ENCODE measurements at regions not wholly inside any gene's neighbourhood (a gene's known extent, or its start where the extent isn't known, plus 50 kb on each side); places are given as distances from the start of the nearest gene placed in this dataset.
"Not testable (repeated sequence)": the region's sequence is repeated elsewhere in the genome, so short reads cannot be mapped to it uniquely, and the experiment has no call there.

DNA sequence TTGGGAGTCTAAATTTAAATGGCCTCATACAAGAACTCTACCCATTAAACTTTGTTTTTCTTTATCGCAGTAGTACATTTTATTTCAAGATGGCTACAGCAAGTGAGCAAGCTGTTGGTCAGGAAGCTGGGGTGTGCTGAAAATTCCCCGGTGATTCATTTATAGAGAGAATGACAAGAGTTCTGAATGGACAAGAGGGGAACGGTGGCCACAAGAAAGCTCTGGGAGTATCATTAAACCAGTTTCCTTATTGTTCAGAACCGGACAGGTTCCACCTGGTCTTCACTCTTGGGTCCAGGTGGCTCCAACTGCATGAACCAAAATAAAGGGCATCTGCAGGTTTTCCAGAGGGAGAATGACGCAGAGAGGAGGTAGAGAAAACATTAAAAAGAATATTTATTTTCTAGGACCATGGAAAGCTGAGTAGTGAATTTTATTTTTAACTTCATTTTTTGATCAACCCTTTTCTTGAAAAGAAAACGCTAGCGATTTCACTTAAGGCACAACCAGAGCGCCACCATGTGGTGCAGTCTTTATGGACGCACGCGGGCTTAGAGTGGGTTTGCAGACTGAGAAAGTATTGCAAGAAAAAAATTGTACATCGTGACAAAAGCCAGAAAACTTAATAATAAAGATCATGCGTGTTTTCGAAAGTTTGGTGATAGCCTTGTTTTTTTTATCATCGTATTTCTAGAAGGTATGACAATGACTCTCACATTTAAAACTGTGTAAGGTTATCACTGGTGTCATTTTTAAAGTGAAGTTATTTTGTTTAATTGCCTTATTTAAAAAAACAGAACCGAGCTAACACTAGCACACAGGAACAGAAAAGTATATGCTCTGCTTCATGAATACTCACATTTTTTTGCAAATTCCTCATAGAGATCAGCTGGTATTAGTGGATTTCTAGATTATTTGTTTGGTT, 97.9 kb upstream of the NOL4 start:
- DNase-seq = no peak
- Mint-ChIP-seq H3K9me3 (peaks cover 5% of the 10 kb centered on the region), H3K4me3 (no peak overlapping the region), H3K27ac (no peak overlapping the region), H3K4me1 (no peaks in the 10 kb centered on the region), H3K36me3 (ENCODE audit: low read depth) (no peaks in the 10 kb centered on the region), H3K27me3 (no peaks in the 10 kb centered on the region)
- POLR2A ChIA-PET = no interaction called here
- CTCF ChIA-PET = no interaction called here

GRCh38 chr18:34329840-34330239, 105.1 kb upstream of the NOL4 start:
- no peak for DNase-seq
- Mint-ChIP-seq H3K27me3 (no peaks in the 10 kb centered on the region), H3K9me3 (peaks cover 16% of the 10 kb centered on the region), H3K4me3 (no peak overlapping the region), H3K36me3 (ENCODE audit: low read depth) (no peaks in the 10 kb centered on the region), H3K27ac (no peak overlapping the region), H3K4me1 (no peaks in the 10 kb centered on the region)
- ChIA-PET CTCF (no interaction called here), POLR2A (no interaction called here)

- ChIA-PET POLR2A (no interaction called here), CTCF (no interaction called here)
- no peak for DNase-seq
- no peaks in the 10 kb centered on the region for H3K36me3 Mint-ChIP-seq (ENCODE audit: low read depth)
- peaks cover 16% of the 10 kb centered on the region for H3K9me3 Mint-ChIP-seq
- no peak overlapping the region for H3K27ac Mint-ChIP-seq
- no peaks in the 10 kb centered on the region for H3K4me1 Mint-ChIP-seq
- no peaks in the 10 kb centered on the region for H3K27me3 Mint-ChIP-seq
- no peak overlapping the region for H3K4me3 Mint-ChIP-seq
Observed at GRCh38 chr18:34330308-34330707, 105.6 kb upstream of the NOL4 start.

GRCh38 chr18:34330907-34331306, 106.2 kb upstream of the NOL4 start:
- H3K27ac Mint-ChIP-seq; H3K27me3 Mint-ChIP-seq; H3K4me3 Mint-ChIP-seq; DNase-seq; H3K36me3 Mint-ChIP-seq (ENCODE audit: low read depth); H3K4me1 Mint-ChIP-seq; CTCF ChIA-PET; POLR2A ChIA-PET: not testable (repeated sequence)
- H3K9me3 Mint-ChIP-seq = peaks cover 16% of the 10 kb centered on the region

DNA sequence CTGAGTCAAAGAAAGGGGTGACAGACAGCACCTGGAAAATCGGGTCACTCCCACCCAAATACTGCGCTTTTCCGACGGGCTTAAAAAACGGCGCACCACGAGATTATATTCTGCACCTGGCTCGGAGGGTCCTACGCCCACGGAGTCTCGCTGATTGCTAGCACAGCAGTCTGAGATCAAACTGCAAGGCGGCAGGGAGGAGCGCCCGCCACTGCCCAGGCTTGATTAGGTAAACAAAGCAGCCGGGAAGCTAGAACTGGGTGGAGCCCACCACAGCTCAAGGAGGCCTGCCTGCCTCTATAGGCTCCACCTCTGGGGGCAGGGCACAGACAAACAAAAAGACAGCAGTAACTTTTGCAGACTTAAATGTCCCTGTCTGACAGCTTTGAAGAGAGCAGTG, 106.6 kb upstream of the NOL4 start:
- H3K4me3 Mint-ChIP-seq; CTCF ChIA-PET; H3K27me3 Mint-ChIP-seq; H3K36me3 Mint-ChIP-seq (ENCODE audit: low read depth); POLR2A ChIA-PET; H3K27ac Mint-ChIP-seq; DNase-seq; H3K4me1 Mint-ChIP-seq: not testable (repeated sequence)
- H3K9me3 Mint-ChIP-seq = peaks cover 16% of the 10 kb centered on the region

- Mint-ChIP-seq H3K4me3 (no peak overlapping the region), H3K27ac (no peak overlapping the region)
- POLR2A ChIA-PET = no interaction called here
Observed at GRCh38 chr18:34339155-34339554, 114.4 kb upstream of the NOL4 start.

DNA sequence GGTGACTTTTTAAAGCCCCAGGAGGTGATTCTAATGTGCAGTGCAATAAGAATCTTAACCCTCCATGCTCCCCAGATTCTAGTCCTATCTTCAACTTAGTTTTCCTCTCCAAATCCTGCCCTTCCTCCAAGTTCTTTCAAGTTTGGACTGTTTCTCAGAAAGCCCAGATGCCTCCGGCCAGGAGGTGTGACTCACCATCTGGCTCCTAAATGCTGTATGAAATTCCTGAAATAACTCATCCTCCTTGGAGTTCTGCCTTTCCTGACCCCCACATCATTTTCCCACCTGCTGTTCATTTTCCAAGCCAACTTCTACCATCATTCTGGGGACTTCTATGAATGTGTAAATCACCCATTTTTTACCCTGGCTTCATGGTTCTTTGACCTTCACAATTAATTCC, 118.2 kb upstream of the NOL4 start:
- no peak for DNase-seq
- Mint-ChIP-seq H3K36me3 (ENCODE audit: low read depth) (no peaks in the 10 kb centered on the region), H3K27ac (no peak overlapping the region), H3K4me1 (no peaks in the 10 kb centered on the region), H3K9me3 (no peaks in the 10 kb centered on the region), H3K4me3 (no peak overlapping the region), H3K27me3 (no peaks in the 10 kb centered on the region)
- POLR2A ChIA-PET = no interaction called here
- CTCF ChIA-PET = no interaction called here

More at GRCh38 chr18:34339155-34339554, 114.4 kb upstream of the NOL4 start:
- no peaks in the 10 kb centered on the region for H3K36me3 Mint-ChIP-seq (ENCODE audit: low read depth)
- H3K27me3 Mint-ChIP-seq = no peaks in the 10 kb centered on the region
- no peaks in the 10 kb centered on the region for H3K9me3 Mint-ChIP-seq
- no peak for DNase-seq
- CTCF ChIA-PET = no interaction called here
- H3K4me1 Mint-ChIP-seq = no peaks in the 10 kb centered on the region

GRCh38 chr18:34345738-34346137, 121.0 kb upstream of the NOL4 start:
- CTCF ChIA-PET = no interaction called here
- Mint-ChIP-seq H3K4me1 (no peaks in the 10 kb centered on the region), H3K27ac (no peak overlapping the region), H3K27me3 (no peaks in the 10 kb centered on the region), H3K9me3 (no peaks in the 10 kb centered on the region), H3K4me3 (no peak overlapping the region), H3K36me3 (ENCODE audit: low read depth) (no peaks in the 10 kb centered on the region)
- POLR2A ChIA-PET = no interaction called here
- DNase-seq = no peak

DNA sequence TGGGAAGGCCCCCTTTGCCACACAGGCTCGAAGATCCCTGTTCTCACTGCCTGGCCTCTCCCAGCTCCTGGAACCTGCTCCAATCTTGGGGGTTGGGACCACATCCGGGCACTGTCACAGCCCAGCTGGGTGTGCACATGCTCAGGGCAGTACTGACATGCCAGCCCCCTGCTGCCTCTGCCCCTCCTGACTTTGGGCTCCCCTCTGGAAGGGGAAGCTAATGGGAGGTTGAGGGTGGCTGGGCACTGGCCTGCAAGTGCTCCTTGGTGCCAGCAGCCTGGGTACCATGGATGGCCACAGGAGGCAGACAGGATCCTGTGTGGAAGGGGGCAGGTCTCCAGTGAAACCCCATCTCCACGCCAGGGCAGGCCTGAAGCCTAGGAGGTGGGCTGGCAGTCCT, 126.1 kb upstream of the NOL4 start:
- ChIA-PET POLR2A (no interaction called here), CTCF (interaction anchor here (1.0 kb wide), 1 partner anchor 13 kb away, joined by 3 read pairs; no protein-coding TSS in a partner anchor)
- no peak overlapping the region for H3K4me3 Mint-ChIP-seq

GRCh38 chr18:34352385-34353163, 127.9 kb upstream of the NOL4 start:
- Mint-ChIP-seq H3K4me3 (no peak overlapping the region), H3K36me3 (ENCODE audit: low read depth) (no peaks in the 10 kb centered on the region), H3K27ac (no peak overlapping the region), H3K9me3 (no peaks in the 10 kb centered on the region), H3K4me1 (no peaks in the 10 kb centered on the region), H3K27me3 (no peaks in the 10 kb centered on the region)
- no peak for DNase-seq
- ChIA-PET CTCF (no interaction called here), POLR2A (no interaction called here)

More for the DNA sequence above, 126.1 kb upstream of the NOL4 start:
- no peak for DNase-seq
- no peaks in the 10 kb centered on the region for H3K9me3 Mint-ChIP-seq
- H3K4me1 Mint-ChIP-seq = no peaks in the 10 kb centered on the region
- H3K27me3 Mint-ChIP-seq = no peaks in the 10 kb centered on the region
- H3K27ac Mint-ChIP-seq = no peak overlapping the region
- no peaks in the 10 kb centered on the region for H3K36me3 Mint-ChIP-seq (ENCODE audit: low read depth)

GRCh38 chr18:34354351-34354750, 129.6 kb upstream of the NOL4 start:
- H3K36me3 Mint-ChIP-seq (ENCODE audit: low read depth) = no peaks in the 10 kb centered on the region
- no peak overlapping the region for H3K27ac Mint-ChIP-seq
- H3K9me3 Mint-ChIP-seq = no peaks in the 10 kb centered on the region

DNA sequence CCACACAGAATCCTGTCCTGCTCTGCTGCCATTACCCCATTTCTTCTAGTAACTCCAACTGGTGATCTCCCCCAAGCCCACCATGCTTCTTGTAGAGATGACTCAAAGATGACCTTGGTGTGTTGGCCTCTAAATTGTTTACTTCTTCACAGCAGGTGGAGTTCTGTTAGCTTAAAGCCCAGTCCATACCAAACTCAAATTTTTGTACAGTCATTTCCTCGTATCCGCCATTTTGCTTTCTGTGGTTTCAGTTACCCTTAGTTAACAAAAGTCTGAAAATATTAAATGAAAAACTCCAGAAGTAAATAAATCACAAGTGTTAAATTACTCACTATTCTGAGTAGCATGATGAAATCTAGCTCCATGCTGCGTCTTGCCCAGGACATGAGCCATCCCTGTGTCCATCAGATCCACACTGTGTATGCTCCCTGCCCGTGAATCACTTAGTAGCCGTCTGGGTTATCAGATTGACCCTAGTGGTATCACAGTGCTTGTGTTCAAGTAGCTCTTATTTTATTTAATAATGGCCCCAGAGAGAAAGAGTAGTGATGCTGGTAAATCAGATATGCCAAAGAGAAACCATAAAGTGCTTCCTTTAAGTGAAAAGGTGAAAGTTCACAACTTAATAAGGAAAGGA, 133.3 kb upstream of the NOL4 start:
- POLR2A ChIA-PET = no interaction called here
- H3K9me3 Mint-ChIP-seq = no peaks in the 10 kb centered on the region
- H3K4me1 Mint-ChIP-seq = no peaks in the 10 kb centered on the region
- no peak overlapping the region for H3K4me3 Mint-ChIP-seq
- no peak for DNase-seq
- CTCF ChIA-PET = no interaction called here
- no peaks in the 10 kb centered on the region for H3K27me3 Mint-ChIP-seq
- H3K27ac Mint-ChIP-seq = no peak overlapping the region
- no peaks in the 10 kb centered on the region for H3K36me3 Mint-ChIP-seq (ENCODE audit: low read depth)

More at GRCh38 chr18:34354351-34354750, 129.6 kb upstream of the NOL4 start:
- Mint-ChIP-seq H3K4me3 (no peak overlapping the region), H3K27me3 (no peaks in the 10 kb centered on the region), H3K4me1 (no peaks in the 10 kb centered on the region)
- ChIA-PET POLR2A (no interaction called here), CTCF (no interaction called here)
- no peak for DNase-seq

DNA sequence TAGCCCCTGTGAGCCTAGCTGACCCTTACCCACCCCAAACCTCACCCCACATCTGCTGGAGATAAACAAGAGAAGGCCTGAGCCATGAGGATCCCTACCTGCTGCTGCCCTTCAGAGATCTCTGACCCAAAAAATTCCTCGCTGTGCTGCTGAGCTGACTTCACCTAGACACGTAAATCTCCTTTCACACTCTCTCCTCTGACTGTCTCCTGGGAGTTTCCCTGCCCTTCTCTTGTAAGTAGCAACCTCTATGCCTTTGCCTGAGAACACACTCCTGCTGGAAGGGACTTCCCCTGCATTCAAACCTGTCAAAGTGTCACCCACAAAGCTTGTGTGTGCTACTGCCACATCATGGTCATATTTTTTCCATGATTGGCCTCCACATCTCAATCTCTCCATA, 134.2 kb upstream of the NOL4 start:
- CTCF ChIA-PET = no interaction called here
- DNase-seq = no peak
- H3K27me3 Mint-ChIP-seq = no peaks in the 10 kb centered on the region
- no peaks in the 10 kb centered on the region for H3K9me3 Mint-ChIP-seq
- POLR2A ChIA-PET = no interaction called here
- H3K4me3 Mint-ChIP-seq = no peak overlapping the region
- H3K36me3 Mint-ChIP-seq (ENCODE audit: low read depth) = no peaks in the 10 kb centered on the region
- H3K27ac Mint-ChIP-seq = no peak overlapping the region
- H3K4me1 Mint-ChIP-seq = no peaks in the 10 kb centered on the region

Data from activated CD4-positive, alpha-beta T cell treated with anti-CD3 and anti-CD28 coated beads, Interleukin-2, amount 10 ng/mL, durations not matched to agents 7 days and 5 days (primary cell).